D721Med (cell line): ENCODE measurements at regions not wholly inside any gene's neighbourhood (a gene's known extent, or its start where the extent isn't known, plus 50 kb on each side); places are given as distances from the start of the nearest gene placed in this dataset.

Experiments
- DNase-seq: peaks from one replicate; pipeline ENCODE4 v3.0.0; 2011; ENCODE audit warnings: low spot score; ENCODE audit not compliant: insufficient read length
- FAIRE-seq: peaks from 2 replicates; lab custom pipeline; 2011; peaks lifted over from hg19 to GRCh38; lab: Jason Lieb, UNC
- CTCF ChIP-seq: IDR thresholded peaks from 2 replicates; pipeline ENCODE4 v1.5.1; 2012; ENCODE audit warnings: mild to moderate bottlenecking, control low read depth; ENCODE audit not compliant: insufficient read depth; ENCODE audit errors: missing control alignments

GRCh38 chr6:157768863-157769551 lies 54.0 kb upstream of the SNX9 start:
- FAIRE-seq = no peak
- no peak for DNase-seq
- no peak for TF ChIP-seq CTCF

- no peak for TF ChIP-seq CTCF
- no peak for DNase-seq
- no peak for FAIRE-seq
These were observed 53.1 kb upstream of the SNX9 start for GRCh38 chr6:157769776-157770426.

- no peak for TF ChIP-seq CTCF
- FAIRE-seq (no peak), DNase-seq (no peak)
These were observed 52.1 kb upstream of the SNX9 start for GRCh38 chr6:157770946-157771345.

GRCh38 chr6:157772820-157773219 lies 50.2 kb upstream of the SNX9 start:
- TF ChIP-seq CTCF = no peak
- no peak for DNase-seq
- FAIRE-seq = no peak
